H1 (cell line): ENCODE measurements at regions not wholly inside any gene's neighbourhood (a gene's known extent, or its start where the extent isn't known, plus 50 kb on each side); places are given as distances from the start of the nearest gene placed in this dataset.

Experiments
- ASH2L ChIP-seq: fragments of 200-600, 300-600 bp; sonication (generic); IDR thresholded peaks from one replicate; pipeline ENCODE4 v1.7.1; 2017; ENCODE audit warnings: low read length
- BRCA1 ChIP-seq: IDR thresholded peaks from 2 replicates; pipeline ENCODE4 v1.6.1; 2012; ENCODE audit warnings: low read depth, low read length, improper control_type of control experiment
- HDAC6 ChIP-seq: IDR thresholded peaks from one replicate; pipeline ENCODE4 v1.7.1; 2012; ENCODE audit warnings: low read depth, mild to moderate bottlenecking, inconsistent platforms, low read length, moderate library complexity

DNA sequence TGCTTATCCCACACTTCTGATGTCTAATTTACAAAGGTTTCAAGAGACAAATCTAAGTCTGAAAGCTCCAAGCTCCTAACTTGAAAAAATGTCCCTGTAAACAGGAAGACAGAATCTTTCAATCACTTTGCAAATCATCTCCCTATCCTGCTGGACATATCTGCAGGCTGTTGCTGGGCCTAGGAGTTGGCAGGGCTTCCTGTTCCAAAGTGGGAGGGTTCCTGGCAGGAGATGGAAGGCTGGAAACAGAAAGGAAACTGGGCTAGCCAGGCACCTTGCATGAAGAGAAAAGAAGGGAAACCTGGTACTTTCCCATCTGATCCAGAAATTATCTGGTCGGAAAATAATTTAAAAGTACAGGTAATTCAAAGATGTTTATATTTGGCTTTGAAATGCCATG is 227.3 kb upstream of the IL12A start (continued):
- TF ChIP-seq HDAC6 (no peak), BRCA1 (no peak), ASH2L (no peak)
